ENCODE measurements at regions not wholly inside any gene's neighbourhood (a gene's known extent, or its start where the extent isn't known, plus 50 kb on each side); places are given as distances from the start of the nearest gene placed in this dataset.

DNA sequence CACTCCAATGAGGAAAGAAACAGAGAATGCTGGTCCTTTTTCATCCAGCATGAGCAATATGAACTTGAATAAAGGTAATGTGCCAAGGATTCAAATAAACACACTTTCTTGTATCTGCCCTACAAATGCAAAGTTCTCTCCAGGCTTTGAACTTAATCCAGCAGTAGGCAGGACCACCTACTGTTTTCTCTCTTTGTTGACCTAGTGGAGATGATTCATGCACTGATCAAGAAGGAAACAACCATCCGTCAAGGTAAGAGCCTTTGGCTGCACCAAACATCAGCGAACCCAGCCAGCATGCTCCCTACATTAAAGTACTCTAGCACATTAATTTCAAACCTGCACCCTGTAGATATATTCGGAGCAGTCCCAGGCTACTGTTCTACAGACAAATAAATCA lies 489.3 kb downstream of the GALC start:
- TF ChIP-seq, protein P1, sequence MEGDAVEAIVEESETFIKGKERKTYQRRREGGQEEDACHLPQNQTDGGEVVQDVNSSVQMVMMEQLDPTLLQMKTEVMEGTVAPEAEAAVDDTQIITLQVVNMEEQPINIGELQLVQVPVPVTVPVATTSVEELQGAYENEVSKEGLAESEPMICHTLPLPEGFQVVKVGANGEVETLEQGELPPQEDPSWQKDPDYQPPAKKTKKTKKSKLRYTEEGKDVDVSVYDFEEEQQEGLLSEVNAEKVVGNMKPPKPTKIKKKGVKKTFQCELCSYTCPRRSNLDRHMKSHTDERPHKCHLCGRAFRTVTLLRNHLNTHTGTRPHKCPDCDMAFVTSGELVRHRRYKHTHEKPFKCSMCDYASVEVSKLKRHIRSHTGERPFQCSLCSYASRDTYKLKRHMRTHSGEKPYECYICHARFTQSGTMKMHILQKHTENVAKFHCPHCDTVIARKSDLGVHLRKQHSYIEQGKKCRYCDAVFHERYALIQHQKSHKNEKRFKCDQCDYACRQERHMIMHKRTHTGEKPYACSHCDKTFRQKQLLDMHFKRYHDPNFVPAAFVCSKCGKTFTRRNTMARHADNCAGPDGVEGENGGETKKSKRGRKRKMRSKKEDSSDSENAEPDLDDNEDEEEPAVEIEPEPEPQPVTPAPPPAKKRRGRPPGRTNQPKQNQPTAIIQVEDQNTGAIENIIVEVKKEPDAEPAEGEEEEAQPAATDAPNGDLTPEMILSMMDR (IDR thresholded peaks at IDR 0.05) = no peak
- no peak for TF ChIP-seq POLR2A (IDR thresholded peaks at IDR 0.05)

Measured in thyroid gland (tissue), 4 donors.